Neuron (in vitro differentiated cells): ENCODE measurements at regions not wholly inside any gene's neighbourhood (a gene's known extent, or its start where the extent isn't known, plus 50 kb on each side); places are given as distances from the start of the nearest gene placed in this dataset.
"Not testable (repeated sequence)": the region's sequence is repeated elsewhere in the genome, so short reads cannot be mapped to it uniquely, and the experiment has no call there.

Experiments used
- H2AFZ ChIP-seq: one replicate; pipeline ENCODE4 v1.6.1; 2013; ENCODE audit warnings: low read depth, mild to moderate bottlenecking, inconsistent platforms, low read length, moderate library complexity
- H3K27me3 ChIP-seq: one replicate; pipeline ENCODE4 v1.6.1; 2013; ENCODE audit warnings: low read length; ENCODE audit not compliant: insufficient read depth
- H3K36me3 ChIP-seq: one replicate; pipeline ENCODE4 v1.6.1; 2013; ENCODE audit warnings: low read length; ENCODE audit not compliant: insufficient read depth
- H3K4me1 ChIP-seq: one replicate; pipeline ENCODE4 v1.6.1; 2013; ENCODE audit warnings: low read length; ENCODE audit not compliant: insufficient read depth
- H3K4me3 ChIP-seq: 2 replicates; pipeline ENCODE4 v1.5.1; 2013; ENCODE audit warnings: mild to moderate bottlenecking, low read length, moderate library complexity
- H3K9me3 ChIP-seq: one replicate; pipeline ENCODE4 v1.6.1; 2013; ENCODE audit warnings: low read length

GRCh38 chr18:4678685-4679084 is 223.6 kb upstream of the DLGAP1 start:
- H2AFZ ChIP-seq, H3K4me3 ChIP-seq, H3K27me3 ChIP-seq, H3K4me1 ChIP-seq, H3K9me3 ChIP-seq, H3K36me3 ChIP-seq: not testable (repeated sequence)

- H3K9me3 ChIP-seq: no peaks in the 10 kb centered on the region
- peaks cover 18% of the 10 kb centered on the region for H3K4me1 ChIP-seq
- no peak overlapping the region for H3K4me3 ChIP-seq
- H2AFZ ChIP-seq: no peak overlapping the region
- H3K36me3 ChIP-seq: no peaks in the 10 kb centered on the region
- H3K27me3 ChIP-seq: no peaks in the 10 kb centered on the region
Measured at GRCh38 chr18:4677006-4677405, 221.9 kb upstream of the DLGAP1 start.

- Histone ChIP-seq H3K4me3 (no peak overlapping the region), H3K4me1 (peaks cover 21% of the 10 kb centered on the region), H3K36me3 (no peaks in the 10 kb centered on the region), H3K27me3 (no peaks in the 10 kb centered on the region), H3K9me3 (peaks cover 1% of the 10 kb centered on the region), H2AFZ (no peak overlapping the region)
Measured at GRCh38 chr18:4672162-4672561, 217.1 kb upstream of the DLGAP1 start.

- Histone ChIP-seq H3K9me3 (no peaks in the 10 kb centered on the region), H2AFZ (no peak overlapping the region), H3K4me3 (no peak overlapping the region), H3K27me3 (no peaks in the 10 kb centered on the region), H3K36me3 (no peaks in the 10 kb centered on the region), H3K4me1 (no peaks in the 10 kb centered on the region)
Measured at GRCh38 chr18:4658804-4659203, 203.7 kb upstream of the DLGAP1 start.

- Histone ChIP-seq H3K4me1 (no peaks in the 10 kb centered on the region), H3K9me3 (no peaks in the 10 kb centered on the region), H3K4me3 (no peak overlapping the region), H3K36me3 (no peaks in the 10 kb centered on the region), H2AFZ (no peak overlapping the region), H3K27me3 (no peaks in the 10 kb centered on the region)
Measured at GRCh38 chr18:4653418-4653817, 198.3 kb upstream of the DLGAP1 start.

GRCh38 chr18:4641771-4642368 is 186.8 kb upstream of the DLGAP1 start:
- no peaks in the 10 kb centered on the region for H3K36me3 ChIP-seq
- H3K9me3 ChIP-seq: no peaks in the 10 kb centered on the region
- no peaks in the 10 kb centered on the region for H3K4me1 ChIP-seq
- H3K27me3 ChIP-seq: no peaks in the 10 kb centered on the region
- H2AFZ ChIP-seq: no peak overlapping the region
- no peak overlapping the region for H3K4me3 ChIP-seq

GRCh38 chr18:4640349-4641012 is 185.4 kb upstream of the DLGAP1 start:
- H3K4me3 ChIP-seq: no peak overlapping the region
- H3K4me1 ChIP-seq: no peaks in the 10 kb centered on the region
- H3K36me3 ChIP-seq: no peaks in the 10 kb centered on the region
- H3K9me3 ChIP-seq: no peaks in the 10 kb centered on the region
- no peaks in the 10 kb centered on the region for H3K27me3 ChIP-seq
- H2AFZ ChIP-seq: no peak overlapping the region

GRCh38 chr18:4639628-4640310 is 184.7 kb upstream of the DLGAP1 start:
- no peaks in the 10 kb centered on the region for H3K27me3 ChIP-seq
- no peak overlapping the region for H3K4me3 ChIP-seq
- H2AFZ ChIP-seq: no peak overlapping the region
- H3K9me3 ChIP-seq: no peaks in the 10 kb centered on the region
- no peaks in the 10 kb centered on the region for H3K4me1 ChIP-seq
- H3K36me3 ChIP-seq: no peaks in the 10 kb centered on the region

GRCh38 chr18:4638680-4639079 is 183.6 kb upstream of the DLGAP1 start:
- Histone ChIP-seq H3K4me1 (no peaks in the 10 kb centered on the region), H3K27me3 (no peaks in the 10 kb centered on the region), H2AFZ (no peak overlapping the region), H3K36me3 (no peaks in the 10 kb centered on the region), H3K4me3 (no peak overlapping the region), H3K9me3 (no peaks in the 10 kb centered on the region)

GRCh38 chr18:4637876-4638275 is 182.8 kb upstream of the DLGAP1 start:
- Histone ChIP-seq H3K27me3 (no peaks in the 10 kb centered on the region), H3K36me3 (no peaks in the 10 kb centered on the region), H3K9me3 (no peaks in the 10 kb centered on the region), H3K4me1 (no peaks in the 10 kb centered on the region), H3K4me3 (no peak overlapping the region), H2AFZ (no peak overlapping the region)

GRCh38 chr18:4636967-4637366 is 181.9 kb upstream of the DLGAP1 start:
- H3K9me3 ChIP-seq: no peaks in the 10 kb centered on the region
- H2AFZ ChIP-seq: no peak overlapping the region
- H3K4me1 ChIP-seq: no peaks in the 10 kb centered on the region
- H3K27me3 ChIP-seq: no peaks in the 10 kb centered on the region
- no peak overlapping the region for H3K4me3 ChIP-seq
- H3K36me3 ChIP-seq: no peaks in the 10 kb centered on the region

GRCh38 chr18:4631239-4631638 is 176.1 kb upstream of the DLGAP1 start:
- H3K9me3 ChIP-seq: no peaks in the 10 kb centered on the region
- H3K4me1 ChIP-seq: peaks cover 6% of the 10 kb centered on the region
- no peak overlapping the region for H3K4me3 ChIP-seq
- H3K36me3 ChIP-seq: no peaks in the 10 kb centered on the region
- H2AFZ ChIP-seq: no peak overlapping the region
- H3K27me3 ChIP-seq: no peaks in the 10 kb centered on the region

GRCh38 chr18:4605212-4605611 is 150.1 kb upstream of the DLGAP1 start:
- no peaks in the 10 kb centered on the region for H3K4me1 ChIP-seq
- H2AFZ ChIP-seq: no peak overlapping the region
- no peak overlapping the region for H3K4me3 ChIP-seq
- no peaks in the 10 kb centered on the region for H3K9me3 ChIP-seq
- H3K27me3 ChIP-seq: no peaks in the 10 kb centered on the region
- H3K36me3 ChIP-seq: no peaks in the 10 kb centered on the region
